Hindlimb muscle (tissue), 1 donor: ENCODE measurements at regions not wholly inside any gene's neighbourhood (a gene's known extent, or its start where the extent isn't known, plus 50 kb on each side); places are given as distances from the start of the nearest gene placed in this dataset.

ENCODE experiments used
- DNase-seq: peaks from one replicate; pipeline ENCODE4 v3.0.0-alpha.2; 2013

DNA sequence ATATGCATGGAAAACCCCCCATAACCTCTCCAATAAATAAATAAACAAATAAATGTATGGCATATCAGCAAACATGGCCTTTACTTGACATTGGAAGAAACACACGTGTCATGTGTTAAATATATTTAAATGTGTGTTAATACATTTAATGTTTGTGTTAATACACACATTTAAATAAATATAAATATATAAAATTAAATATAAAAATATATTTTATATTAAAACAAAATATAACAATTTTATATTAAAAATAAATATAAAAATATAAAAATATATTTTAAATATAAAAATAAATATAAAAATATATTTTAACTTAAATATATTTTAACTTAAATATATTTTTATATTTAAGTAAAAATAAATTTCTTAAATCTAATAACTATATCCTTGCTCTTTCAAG lies 187.6 kb upstream of the CXXC4 start:
- no peak for DNase-seq

DNA sequence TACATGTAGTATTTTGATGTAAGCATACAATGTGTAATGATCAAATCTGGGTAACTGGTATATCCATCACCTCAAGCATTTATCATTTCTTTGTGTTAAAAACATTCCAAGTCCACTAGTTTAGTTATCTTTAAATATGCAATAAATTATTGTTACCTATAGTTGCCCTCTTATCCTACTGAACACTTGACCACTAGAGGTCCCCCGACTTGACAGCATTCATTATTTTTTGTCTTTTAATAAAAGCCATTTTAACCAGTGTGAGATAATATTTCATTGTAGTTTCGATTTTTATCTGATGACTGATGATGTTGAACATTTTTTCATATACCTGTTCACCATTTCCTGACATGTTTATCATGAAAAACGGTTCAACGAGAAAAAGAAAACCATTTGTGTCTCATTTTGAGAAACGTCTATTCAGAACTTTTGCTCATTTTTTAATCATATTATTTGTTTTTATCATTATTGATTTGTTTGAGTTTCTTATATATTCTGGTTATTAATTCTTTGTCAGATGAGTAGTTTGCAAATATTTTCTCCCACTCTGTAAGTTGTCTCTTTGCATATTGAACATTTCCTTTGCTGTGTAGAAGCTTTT lies 199.0 kb upstream of the CXXC4 start:
- DNase-seq: no peak

DNA sequence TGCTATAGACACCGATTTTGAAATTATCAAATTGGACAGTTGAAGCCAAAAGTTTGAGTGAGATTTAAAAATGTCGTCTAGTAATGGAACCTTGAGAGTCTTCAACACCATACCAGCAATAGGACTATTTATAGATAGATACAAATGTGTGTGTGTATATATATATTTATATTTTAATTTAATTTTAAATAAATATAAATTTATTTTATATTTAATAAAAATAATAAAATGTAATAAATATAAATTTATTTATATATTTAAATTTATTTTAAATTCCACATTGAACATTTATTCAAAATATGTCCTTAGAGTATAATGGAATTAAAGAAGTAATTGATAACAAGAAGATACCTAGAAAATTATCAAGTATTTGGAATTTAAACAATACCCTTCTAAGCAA lies 221.9 kb upstream of the CXXC4 start:
- no peak for DNase-seq

DNA sequence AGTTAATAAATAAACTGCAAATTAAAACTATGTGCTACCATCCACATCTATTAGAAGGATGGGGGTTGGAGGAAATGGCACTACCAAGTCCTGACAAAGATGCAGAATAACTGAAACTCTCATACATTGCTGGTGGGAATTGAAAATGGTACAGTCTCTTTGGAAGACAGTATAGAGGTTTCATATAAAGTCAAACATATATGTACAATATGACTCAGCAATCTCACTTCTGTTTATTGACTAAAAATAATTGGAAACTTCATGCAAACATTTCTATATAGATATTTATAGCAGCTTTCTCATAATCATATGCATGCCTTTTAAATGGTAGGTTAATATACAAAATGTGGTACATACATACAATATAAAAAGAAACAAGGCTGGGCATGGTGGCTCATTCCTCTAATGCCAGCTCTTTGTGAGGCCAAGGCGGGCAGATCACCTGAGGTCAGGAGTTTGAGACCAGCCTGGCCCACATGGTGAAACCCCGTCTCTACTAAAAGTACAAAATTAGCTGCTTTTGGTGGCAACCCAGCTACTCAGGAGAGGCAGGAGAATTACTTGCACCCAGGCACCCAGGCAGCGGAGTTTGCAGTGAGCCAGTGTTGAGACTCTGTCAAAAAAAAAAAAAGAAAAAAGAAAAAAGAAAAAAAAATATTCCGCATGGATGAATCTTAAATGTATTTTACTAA lies 225.0 kb upstream of the CXXC4 start:
- DNase-seq: no peak

DNA sequence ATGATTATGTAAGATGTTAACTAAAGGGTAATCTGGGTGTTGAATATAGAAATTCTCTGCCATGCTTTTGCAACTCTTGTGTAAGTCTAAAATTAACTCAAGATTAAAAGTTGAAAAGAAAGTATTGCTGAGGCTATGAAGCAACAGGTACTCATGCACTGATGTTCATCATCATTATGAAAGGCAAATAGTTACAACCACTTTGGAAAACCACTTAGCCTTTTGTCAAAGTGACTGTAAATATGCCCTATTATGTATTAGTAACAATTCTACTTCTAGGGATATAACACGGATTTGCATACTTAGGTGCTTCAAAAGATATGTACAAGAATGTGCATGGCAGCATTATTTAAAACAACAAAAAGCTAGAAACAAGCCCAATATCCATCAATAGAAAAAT lies 227.8 kb upstream of the CXXC4 start:
- DNase-seq: no peak

DNA sequence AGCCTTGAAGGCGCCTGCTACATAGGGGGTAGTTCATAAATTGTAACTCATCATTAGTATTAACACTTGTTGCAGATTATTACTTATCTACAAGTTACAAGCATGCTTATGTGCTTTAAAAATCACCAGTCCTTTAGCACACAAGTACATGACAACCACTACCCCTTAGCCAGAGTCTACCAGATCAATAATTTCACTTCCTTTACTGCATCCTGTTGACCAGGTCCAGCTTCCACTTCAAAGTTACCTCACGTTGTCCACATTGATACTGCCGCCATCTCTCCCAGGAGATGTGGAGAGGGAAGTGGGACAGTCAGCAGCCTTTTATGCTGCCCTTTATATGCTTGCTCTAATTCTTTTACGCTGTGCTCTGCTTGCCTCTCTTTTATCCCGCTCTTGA lies 231.3 kb upstream of the CXXC4 start:
- no peak for DNase-seq

DNA sequence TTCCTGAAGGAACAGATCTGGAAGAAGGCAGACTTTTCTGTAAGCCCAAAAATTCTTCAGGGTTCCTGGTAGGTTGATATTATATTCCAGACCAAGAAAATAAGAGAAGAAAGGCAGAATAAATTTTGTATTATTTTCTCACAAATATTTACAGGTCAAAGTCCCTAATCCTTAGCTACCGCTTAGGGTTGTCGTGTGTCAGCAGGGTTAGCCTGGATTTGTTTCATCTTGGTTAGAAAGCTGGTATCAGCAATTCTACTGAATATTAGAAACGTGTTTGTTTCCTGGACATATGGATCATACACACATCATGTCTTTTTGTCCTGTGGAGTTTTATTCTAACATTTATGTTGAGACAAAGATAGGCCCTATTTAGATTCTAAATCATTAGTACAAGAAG lies 232.9 kb upstream of the CXXC4 start:
- no peak for DNase-seq

DNA sequence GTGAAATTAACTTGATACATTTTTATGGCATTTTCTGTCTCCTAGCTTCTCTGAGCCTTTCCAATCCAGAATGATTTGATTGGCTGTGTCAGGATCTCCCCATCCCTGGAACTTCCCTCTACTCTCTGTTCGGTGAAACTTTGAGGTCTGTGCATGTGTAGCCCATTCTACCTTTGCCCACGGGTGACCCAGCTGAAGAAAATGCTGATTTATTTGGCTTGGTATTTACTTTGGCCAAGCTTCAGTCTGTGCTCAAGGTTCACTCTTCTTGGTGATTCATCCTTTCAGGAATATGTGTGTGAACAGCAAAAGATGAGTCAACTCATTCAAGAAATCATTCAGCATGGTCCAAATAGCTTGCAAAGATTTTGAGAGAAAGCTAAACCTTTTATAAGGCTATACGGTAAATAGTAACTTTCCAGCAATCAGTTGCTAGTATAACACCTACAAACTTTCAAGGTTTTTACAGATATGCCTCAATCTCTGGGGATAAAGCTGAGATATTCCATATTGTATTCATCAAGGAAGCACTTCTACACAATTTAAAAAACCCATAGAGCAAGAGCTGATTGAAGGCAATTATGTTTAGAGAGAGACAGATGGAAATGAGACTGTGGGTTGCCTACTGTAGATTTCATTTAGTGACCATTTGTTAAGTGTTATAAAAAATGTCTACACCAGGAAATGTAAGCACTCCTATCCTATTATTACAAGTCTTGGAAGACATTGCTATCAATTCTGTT lies 233.9 kb upstream of the CXXC4 start:
- DNase-seq: no peak

DNA sequence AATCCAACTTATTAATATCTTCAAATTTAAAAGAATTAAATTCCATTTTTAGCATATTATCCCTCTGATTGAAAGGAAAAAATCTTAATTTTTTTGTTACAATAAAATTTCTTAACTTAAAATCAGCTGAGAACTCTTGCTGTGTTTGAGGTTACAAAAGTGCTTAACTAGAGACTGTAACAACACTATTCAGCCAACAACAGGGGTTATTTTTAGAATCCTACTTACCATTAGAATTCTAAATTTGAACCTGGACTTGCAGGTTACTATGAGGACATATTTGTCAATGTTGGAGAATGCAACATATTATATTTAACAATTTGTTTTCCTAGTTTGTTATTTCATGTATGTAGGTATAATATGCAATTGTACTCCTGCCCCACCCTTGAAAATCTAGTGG lies 238.1 kb upstream of the CXXC4 start:
- DNase-seq: no peak

DNA sequence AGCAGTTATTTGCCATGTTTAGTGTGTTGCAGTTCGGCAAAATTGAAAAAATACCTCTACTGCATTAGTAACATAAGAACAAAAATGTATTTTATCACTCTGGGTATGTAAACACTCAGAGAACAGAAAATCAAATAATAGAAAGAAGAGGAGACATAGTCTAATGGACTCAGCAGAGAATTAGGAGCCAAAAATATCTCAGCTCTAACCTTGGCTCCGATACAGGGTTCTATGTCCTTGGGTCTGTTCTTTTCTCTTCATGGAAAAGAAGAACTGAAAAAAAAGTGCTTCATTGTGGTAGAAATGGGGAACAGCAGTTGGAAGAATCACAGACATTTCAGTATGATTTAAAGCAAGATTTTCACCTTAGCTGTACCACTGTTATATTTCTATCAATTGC lies 240.5 kb upstream of the CXXC4 start:
- DNase-seq: no peak

DNA sequence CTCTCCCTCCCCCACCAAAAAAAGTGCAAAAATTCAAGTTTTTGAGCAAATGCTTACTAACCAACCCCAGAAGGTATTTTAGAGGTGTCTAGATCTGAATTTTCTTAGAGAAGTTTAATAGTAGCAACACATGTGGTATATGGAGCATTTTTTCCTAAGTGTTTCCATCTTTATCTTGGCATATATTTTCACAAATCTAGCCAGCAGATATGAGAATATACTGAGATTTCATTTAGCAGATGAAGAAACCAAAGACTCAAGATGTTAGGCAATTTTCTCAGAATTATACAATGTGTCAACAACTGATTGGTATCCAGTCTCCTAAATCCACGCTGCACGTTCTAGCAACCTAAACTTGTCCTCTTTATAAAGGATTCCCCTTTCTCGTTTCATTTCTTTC lies 245.5 kb upstream of the CXXC4 start:
- DNase-seq: no peak

DNA sequence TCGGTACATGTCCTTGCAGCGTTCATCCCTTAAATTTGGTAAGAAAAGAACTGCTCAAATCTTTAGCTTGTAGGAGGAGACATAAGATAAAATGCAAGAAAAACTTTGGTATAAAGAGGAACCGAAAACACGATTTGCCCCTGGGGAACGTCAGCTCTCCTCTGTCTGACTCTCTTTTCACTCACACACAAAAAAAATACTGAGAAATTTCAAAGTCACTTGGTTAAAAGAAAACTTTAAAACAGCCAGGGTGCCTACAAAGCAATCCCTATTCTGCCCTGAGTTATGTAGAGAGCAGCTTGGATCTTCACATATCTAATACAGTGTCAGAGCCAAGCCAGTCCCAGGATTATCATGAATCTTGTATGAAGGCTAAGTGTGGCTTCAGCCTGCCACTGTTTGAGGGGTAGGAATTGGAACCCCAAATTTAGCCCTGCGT lies 248.5 kb upstream of the CXXC4 start:
- DNase-seq: no peak

DNA sequence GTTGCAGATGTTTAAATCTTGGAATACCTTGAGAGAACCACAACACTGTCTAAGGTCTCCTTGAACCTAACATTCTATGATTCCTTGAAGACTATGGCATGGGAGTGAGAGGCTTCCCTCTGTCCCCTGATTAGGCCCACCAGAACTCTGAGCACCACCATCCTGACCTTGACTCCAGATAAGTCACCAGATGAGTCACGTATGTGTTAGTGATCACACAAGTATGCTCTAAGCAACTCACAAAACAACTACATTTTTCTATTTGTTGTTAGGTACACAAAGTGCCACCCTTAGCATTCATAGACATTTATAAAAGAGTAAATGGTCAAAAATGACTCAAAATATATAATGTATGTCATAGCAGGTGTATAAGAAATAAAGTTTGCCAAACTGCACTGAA lies 252.9 kb upstream of the CXXC4 start:
- DNase-seq: no peak

DNA sequence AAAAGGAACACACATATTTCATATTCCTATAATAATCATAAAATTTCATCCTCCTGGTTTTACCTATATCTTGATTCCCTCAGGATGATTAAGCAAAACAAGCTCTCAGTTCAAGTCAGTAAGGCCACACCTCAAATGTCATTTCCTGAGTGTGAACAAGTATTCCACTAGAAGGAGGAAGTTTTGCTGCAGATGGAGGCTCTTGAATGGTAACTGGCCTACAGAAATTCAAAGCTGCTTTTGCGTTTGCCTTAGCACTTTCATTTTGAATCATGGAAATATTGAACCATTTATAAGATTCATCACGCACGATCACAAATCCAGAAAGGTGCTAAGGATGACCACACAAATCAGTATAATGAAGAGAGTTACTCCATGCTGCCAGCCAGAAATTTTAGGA lies 254.4 kb upstream of the CXXC4 start:
- DNase-seq: no peak

DNA sequence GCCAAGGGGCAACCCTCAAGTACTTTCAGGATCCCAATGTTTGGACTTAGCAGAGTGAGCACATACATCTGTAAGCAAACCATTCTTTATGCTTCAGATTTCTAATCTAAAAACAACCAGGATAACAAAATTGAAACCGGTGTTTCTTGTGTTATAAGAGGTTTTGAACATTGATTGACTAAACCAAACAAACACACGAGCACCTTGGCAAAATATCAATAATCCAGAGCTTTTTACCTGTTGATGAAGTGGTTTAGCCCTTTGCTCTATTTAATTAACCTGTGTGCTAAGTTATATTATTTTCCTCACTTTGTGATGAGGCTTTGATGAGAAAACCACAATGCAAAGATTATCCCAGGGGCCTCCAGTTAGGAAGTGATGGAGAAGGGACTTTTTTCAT lies 255.3 kb upstream of the CXXC4 start:
- no peak for DNase-seq

DNA sequence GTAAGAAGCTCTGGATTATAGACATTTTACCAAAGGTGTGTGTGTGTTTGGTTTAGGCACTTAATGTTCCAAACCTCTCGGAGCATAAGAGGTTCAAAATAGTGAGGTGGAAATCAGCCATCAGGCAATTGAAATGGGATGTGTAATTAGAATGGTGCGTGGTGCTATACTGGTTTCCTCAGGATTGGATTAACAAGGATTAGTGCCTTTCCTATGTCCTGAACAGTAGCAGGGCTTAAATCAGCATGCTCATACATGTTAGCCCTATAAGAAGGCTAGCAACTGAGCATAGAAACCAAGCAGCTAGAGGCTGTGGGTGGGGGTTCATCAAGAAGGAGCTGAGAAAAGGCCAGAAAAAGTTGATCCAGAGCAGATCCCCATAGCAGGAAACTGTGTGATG lies 256.8 kb upstream of the CXXC4 start:
- no peak for DNase-seq

DNA sequence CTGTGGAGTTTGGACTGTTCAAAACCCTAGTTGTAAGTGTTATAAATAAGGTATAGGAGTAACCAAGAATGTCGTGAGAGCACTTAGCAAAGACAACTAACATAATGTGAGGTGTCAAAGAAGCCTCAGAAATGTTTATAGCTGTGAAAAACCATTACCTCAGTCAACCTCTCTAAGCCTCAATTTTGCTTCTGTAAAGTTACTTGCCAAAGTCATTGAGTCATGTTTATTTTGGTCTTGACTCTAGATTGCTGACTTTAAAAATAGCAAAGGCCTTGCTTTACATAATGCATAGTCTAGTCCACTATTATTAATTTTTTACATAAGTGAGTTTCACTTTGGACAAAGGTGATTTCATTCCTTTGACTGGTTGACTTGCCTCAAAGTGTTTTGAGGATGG lies 257.6 kb upstream of the CXXC4 start:
- no peak for DNase-seq

DNA sequence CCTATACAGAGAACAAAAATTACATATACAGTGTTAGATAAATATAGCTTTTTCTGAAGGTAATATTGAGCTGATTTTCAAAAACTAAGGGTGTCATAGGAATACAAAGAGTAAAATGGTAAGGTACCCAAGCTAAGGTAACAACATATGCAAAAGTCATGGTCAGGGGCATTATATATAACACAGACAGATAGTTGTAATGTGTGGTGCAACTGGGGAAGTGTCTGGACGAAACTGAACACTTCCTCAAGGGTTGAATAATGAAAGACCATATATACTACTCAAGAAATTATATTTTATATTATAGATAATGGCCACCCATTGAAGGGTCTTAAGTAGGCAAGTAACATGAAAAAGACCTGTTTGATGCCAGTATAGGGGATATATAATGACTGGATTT lies 262.1 kb upstream of the CXXC4 start:
- DNase-seq: no peak

DNA sequence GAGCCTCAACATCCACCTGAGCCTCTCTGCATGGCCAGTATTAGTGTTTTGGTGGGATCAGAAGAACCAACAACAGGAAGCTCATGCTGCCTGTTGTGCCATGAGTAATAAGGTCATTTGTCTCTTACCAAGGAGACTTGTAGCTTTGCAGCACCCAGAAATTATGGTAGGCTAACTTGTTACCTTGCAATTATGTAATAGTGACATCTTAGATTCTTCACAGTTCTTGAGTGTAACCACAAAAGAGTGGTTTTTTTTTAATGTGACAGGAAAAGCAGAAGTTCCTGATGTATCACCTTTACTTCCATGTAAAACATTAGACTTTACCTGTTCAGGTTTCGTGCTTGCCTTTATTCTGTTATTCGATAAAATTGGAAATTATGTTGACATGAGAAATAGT lies 263.9 kb upstream of the CXXC4 start:
- no peak for DNase-seq

DNA sequence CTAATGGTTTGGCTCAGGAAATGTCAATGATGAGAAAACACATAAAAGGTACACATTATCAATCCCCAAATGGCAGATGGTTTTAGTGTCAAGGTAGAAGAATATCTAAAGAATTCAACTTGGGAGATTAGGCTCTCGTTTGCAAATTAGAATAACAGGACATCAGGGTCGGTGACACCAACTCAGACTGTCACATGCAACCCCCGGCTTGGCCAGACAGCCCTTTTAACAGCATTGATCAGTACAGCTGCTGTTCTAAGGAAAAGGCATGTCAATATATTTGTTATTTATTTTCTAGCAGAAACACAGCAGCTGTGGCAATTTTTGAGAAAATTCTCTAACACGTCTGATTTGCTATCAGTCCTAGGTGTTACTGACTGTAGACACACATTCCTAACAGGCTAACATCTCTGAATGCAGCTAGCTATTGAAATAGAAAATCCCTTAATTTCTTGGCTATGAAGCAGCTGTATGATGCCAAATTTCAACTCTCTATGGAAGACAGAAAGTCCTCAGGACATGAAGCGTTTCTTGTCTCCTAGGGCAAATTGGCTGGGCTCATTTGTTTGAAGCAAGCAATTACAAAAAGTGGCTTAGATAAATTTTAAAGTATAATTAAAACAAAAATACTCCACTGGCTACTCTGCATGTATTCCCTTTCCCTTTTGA lies 269.0 kb upstream of the CXXC4 start:
- no peak for DNase-seq

DNA sequence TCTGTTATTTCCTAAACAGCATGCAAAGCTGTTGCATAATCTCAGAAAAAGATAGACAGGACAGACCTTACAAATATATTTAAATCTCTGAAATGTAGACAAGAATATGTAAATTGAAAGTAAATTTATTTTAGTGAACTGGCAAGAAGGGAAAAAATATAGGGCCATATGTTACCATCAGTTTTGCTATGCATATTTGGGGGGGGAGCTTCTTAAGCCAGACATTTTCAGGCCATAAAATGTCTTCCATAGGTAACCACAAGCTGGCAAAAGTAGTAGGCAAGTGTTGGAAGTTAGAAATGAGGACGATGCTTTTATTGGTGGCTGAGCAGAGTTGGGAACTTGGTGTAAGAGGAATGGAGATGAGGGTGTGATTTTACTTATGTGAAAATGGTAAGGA lies 272.0 kb upstream of the CXXC4 start:
- no peak for DNase-seq

DNA sequence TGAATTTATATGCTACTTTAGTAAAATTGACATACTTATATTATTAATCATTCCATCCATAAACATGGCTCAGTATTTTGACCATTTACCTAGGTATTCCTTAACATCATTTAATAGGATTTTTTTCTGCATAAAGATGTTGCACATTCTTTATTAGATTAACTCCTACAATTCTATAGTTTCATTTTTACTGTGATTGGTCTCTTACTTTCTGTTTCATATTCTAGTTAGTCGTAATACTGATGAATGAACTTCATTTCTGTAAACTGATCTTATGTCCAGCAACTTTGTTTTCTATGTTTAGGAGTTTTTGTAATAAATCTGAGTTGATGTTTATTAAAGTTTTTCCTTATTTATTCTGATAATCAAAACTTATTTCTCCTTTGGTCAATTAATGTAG lies 278.2 kb upstream of the CXXC4 start:
- no peak for DNase-seq

DNA sequence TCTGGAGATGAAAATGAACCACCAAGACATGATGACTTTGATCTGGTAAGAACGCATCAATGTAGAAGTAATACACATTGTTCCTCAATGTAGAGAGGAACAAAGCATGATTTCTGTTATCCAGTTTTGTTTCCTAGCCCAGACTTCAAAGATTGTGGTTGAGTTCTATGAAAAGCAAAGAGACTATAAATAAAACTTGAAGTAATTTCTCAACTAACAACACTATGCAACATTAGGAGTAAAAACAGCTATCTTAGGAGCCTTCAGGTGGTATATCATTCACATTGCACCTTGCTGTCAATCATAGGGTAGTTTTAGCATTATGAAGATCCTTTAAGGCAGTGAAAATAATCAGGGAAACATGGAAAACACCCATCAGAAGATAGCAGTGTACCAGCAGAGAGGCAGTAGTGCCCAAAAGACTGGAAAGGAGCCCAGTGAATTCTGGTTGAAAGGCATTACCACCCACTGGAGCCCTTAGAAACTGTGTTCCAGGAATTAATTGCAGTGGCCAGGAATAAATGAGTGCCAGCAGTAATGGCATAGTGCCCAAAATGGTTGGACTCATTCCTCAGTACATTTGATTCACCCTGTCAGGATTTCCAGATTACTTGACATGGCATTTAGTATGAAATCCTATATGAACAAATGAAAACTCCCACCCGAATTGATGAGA lies 300.7 kb upstream of the CXXC4 start:
- DNase-seq: no peak
